Activated T-cell treated with anti-CD3 and anti-CD28 coated beads, Interleukin-2, amount 50 U/mL, for 4 hours (primary cell): ENCODE measurements at regions not wholly inside any gene's neighbourhood (a gene's known extent, or its start where the extent isn't known, plus 50 kb on each side); places are given as distances from the start of the nearest gene placed in this dataset.

Experiments
- ATAC-seq, 2 donors: fragments of 200-7000 bp; cut with Tn5 transposase; one replicate each; pipeline ENCODE4 v1.10.0; 2021
- DNase-seq: peaks from one replicate; pipeline ENCODE4 v3.0.0-alpha.2; 2020
- H3K27me3 Mint-ChIP-seq: one replicate; pipeline ENCODE4 v1.8.0; 2021; ENCODE audit warnings: low read depth, mixed read lengths
- H3K36me3 Mint-ChIP-seq: one replicate; pipeline ENCODE4 v1.8.0; 2022; ENCODE audit warnings: mixed read lengths; ENCODE audit not compliant: insufficient read depth
- H3K4me1 Mint-ChIP-seq: one replicate; pipeline ENCODE4 v1.8.0; 2021; ENCODE audit warnings: low read depth, mixed read lengths
- H3K4me3 Mint-ChIP-seq: one replicate; pipeline ENCODE4 v1.8.0; 2021; ENCODE audit warnings: mild to moderate bottlenecking, moderate library complexity, mixed read lengths
- H3K9me3 Mint-ChIP-seq: one replicate; pipeline ENCODE4 v1.8.0; 2021; ENCODE audit warnings: mixed read lengths

GRCh38 chr16:16879567-16880251, 500.8 kb downstream of the NPIPA7 start:
- Mint-ChIP-seq H3K36me3 (no peaks in the 10 kb centered on the region), H3K27me3 (peaks cover 11% of the 10 kb centered on the region), H3K4me3 (no peak overlapping the region), H3K4me1 (no peaks in the 10 kb centered on the region), H3K9me3 (peaks cover 4% of the 10 kb centered on the region)
- DNase-seq (no peak), ATAC-seq (no peak)

- H3K4me1 Mint-ChIP-seq, result no peaks in the 10 kb centered on the region
- H3K27me3 Mint-ChIP-seq, result peaks cover 11% of the 10 kb centered on the region
- ATAC-seq, result no peak
Measured at GRCh38 chr16:16881814-16882213, 502.9 kb downstream of the NPIPA7 start.

GRCh38 chr16:16882766-16883165, 503.8 kb downstream of the NPIPA7 start:
- Mint-ChIP-seq H3K27me3 (peaks cover 7% of the 10 kb centered on the region), H3K9me3 (peaks cover 2% of the 10 kb centered on the region), H3K36me3 (no peaks in the 10 kb centered on the region), H3K4me3 (no peak overlapping the region), H3K4me1 (no peaks in the 10 kb centered on the region)
- DNase-seq, result no peak
- ATAC-seq, result no peak

More at GRCh38 chr16:16881814-16882213, 502.9 kb downstream of the NPIPA7 start:
- H3K9me3 Mint-ChIP-seq, result peaks cover 4% of the 10 kb centered on the region
- no peaks in the 10 kb centered on the region for H3K36me3 Mint-ChIP-seq
- DNase-seq, result no peak
- H3K4me3 Mint-ChIP-seq, result no peak overlapping the region

- DNase-seq, result no peak
- ATAC-seq, result no peak
- Mint-ChIP-seq H3K4me1 (no peaks in the 10 kb centered on the region), H3K27me3 (peaks cover 2% of the 10 kb centered on the region), H3K9me3 (no peaks in the 10 kb centered on the region), H3K4me3 (no peak overlapping the region), H3K36me3 (no peaks in the 10 kb centered on the region)
Measured at GRCh38 chr16:16884451-16884850, 505.5 kb downstream of the NPIPA7 start.

GRCh38 chr16:16887193-16887592, 508.3 kb downstream of the NPIPA7 start:
- no peak overlapping the region for H3K4me3 Mint-ChIP-seq
- DNase-seq (no peak), ATAC-seq (no peak)
- H3K36me3 Mint-ChIP-seq, result no peaks in the 10 kb centered on the region
- H3K4me1 Mint-ChIP-seq, result no peaks in the 10 kb centered on the region
- no peaks in the 10 kb centered on the region for H3K27me3 Mint-ChIP-seq
- no peaks in the 10 kb centered on the region for H3K9me3 Mint-ChIP-seq

- H3K4me1 Mint-ChIP-seq, result no peaks in the 10 kb centered on the region
Measured at GRCh38 chr16:16890964-16891363, 512.0 kb downstream of the NPIPA7 start.

GRCh38 chr16:16904601-16905000, 525.7 kb downstream of the NPIPA7 start:
- H3K4me1 Mint-ChIP-seq, result no peaks in the 10 kb centered on the region

More at GRCh38 chr16:16890964-16891363, 512.0 kb downstream of the NPIPA7 start:
- Mint-ChIP-seq H3K27me3 (no peaks in the 10 kb centered on the region), H3K36me3 (no peaks in the 10 kb centered on the region), H3K4me3 (no peak overlapping the region), H3K9me3 (no peaks in the 10 kb centered on the region)
- DNase-seq (no peak), ATAC-seq (no peak)

GRCh38 chr16:16905850-16906249, 526.9 kb downstream of the NPIPA7 start:
- H3K4me1 Mint-ChIP-seq, result no peaks in the 10 kb centered on the region
- DNase-seq, result no peak
- H3K36me3 Mint-ChIP-seq, result no peaks in the 10 kb centered on the region
- H3K9me3 Mint-ChIP-seq, result peaks cover 11% of the 10 kb centered on the region
- no peak for ATAC-seq
- H3K27me3 Mint-ChIP-seq, result peaks cover 7% of the 10 kb centered on the region
- H3K4me3 Mint-ChIP-seq, result no peak overlapping the region

More at GRCh38 chr16:16904601-16905000, 525.7 kb downstream of the NPIPA7 start:
- peaks cover 21% of the 10 kb centered on the region for H3K9me3 Mint-ChIP-seq
- peaks cover 7% of the 10 kb centered on the region for H3K27me3 Mint-ChIP-seq
- H3K4me3 Mint-ChIP-seq, result no peak overlapping the region
- ATAC-seq (no peak), DNase-seq (no peak)
- H3K36me3 Mint-ChIP-seq, result no peaks in the 10 kb centered on the region

GRCh38 chr16:16907089-16907488, 528.1 kb downstream of the NPIPA7 start:
- no peak overlapping the region for H3K4me3 Mint-ChIP-seq
- DNase-seq (no peak), ATAC-seq (no peak)
- peaks cover under 1% of the 10 kb centered on the region for H3K36me3 Mint-ChIP-seq
- H3K27me3 Mint-ChIP-seq, result peaks cover 10% of the 10 kb centered on the region
- H3K9me3 Mint-ChIP-seq, result peaks cover 7% of the 10 kb centered on the region
- no peaks in the 10 kb centered on the region for H3K4me1 Mint-ChIP-seq

- peaks cover 3% of the 10 kb centered on the region for H3K9me3 Mint-ChIP-seq
- no peak for ATAC-seq
- H3K36me3 Mint-ChIP-seq, result peaks cover 2% of the 10 kb centered on the region
- H3K4me1 Mint-ChIP-seq, result no peaks in the 10 kb centered on the region
- no peak overlapping the region for H3K4me3 Mint-ChIP-seq
- DNase-seq, result no peak
- H3K27me3 Mint-ChIP-seq, result peaks cover 12% of the 10 kb centered on the region
Measured at GRCh38 chr16:16908077-16908476, 529.1 kb downstream of the NPIPA7 start.

- no peaks in the 10 kb centered on the region for H3K9me3 Mint-ChIP-seq
- no peak for DNase-seq
- H3K36me3 Mint-ChIP-seq, result peaks cover 2% of the 10 kb centered on the region
- no peak overlapping the region for H3K4me3 Mint-ChIP-seq
- no peaks in the 10 kb centered on the region for H3K4me1 Mint-ChIP-seq
- peaks cover 15% of the 10 kb centered on the region for H3K27me3 Mint-ChIP-seq
- no peak for ATAC-seq
Measured at GRCh38 chr16:16909126-16909525, 530.2 kb downstream of the NPIPA7 start.

GRCh38 chr16:16910666-16911065, 531.7 kb downstream of the NPIPA7 start:
- H3K4me1 Mint-ChIP-seq, result no peaks in the 10 kb centered on the region
- H3K9me3 Mint-ChIP-seq, result no peaks in the 10 kb centered on the region
- H3K4me3 Mint-ChIP-seq, result no peak overlapping the region
- ATAC-seq (no peak), DNase-seq (no peak)
- peaks cover 15% of the 10 kb centered on the region for H3K27me3 Mint-ChIP-seq
- H3K36me3 Mint-ChIP-seq, result peaks cover 2% of the 10 kb centered on the region

GRCh38 chr16:16915771-16916170, 536.8 kb downstream of the NPIPA7 start:
- H3K9me3 Mint-ChIP-seq, result no peaks in the 10 kb centered on the region
- peaks cover 23% of the 10 kb centered on the region for H3K27me3 Mint-ChIP-seq
- ATAC-seq, result no peak
- no peaks in the 10 kb centered on the region for H3K4me1 Mint-ChIP-seq
- no peak overlapping the region for H3K4me3 Mint-ChIP-seq
- no peak for DNase-seq
- H3K36me3 Mint-ChIP-seq, result peaks cover 2% of the 10 kb centered on the region

GRCh38 chr16:16917191-16917785, 538.3 kb downstream of the NPIPA7 start:
- Mint-ChIP-seq H3K36me3 (no peaks in the 10 kb centered on the region), H3K27me3 (peaks cover 18% of the 10 kb centered on the region), H3K9me3 (no peaks in the 10 kb centered on the region), H3K4me1 (no peaks in the 10 kb centered on the region), H3K4me3 (no peak overlapping the region)
- ATAC-seq (no peak), DNase-seq (no peak)

GRCh38 chr16:16923479-16923878, 544.5 kb downstream of the NPIPA7 start:
- no peaks in the 10 kb centered on the region for H3K4me1 Mint-ChIP-seq
- DNase-seq, result no peak
- no peaks in the 10 kb centered on the region for H3K36me3 Mint-ChIP-seq

More at GRCh38 chr16:16923479-16923878, 544.5 kb downstream of the NPIPA7 start:
- no peaks in the 10 kb centered on the region for H3K9me3 Mint-ChIP-seq
- peaks cover 7% of the 10 kb centered on the region for H3K27me3 Mint-ChIP-seq
- H3K4me3 Mint-ChIP-seq, result no peak overlapping the region
- no peak for ATAC-seq
